ENCODE measurements at regions not wholly inside any gene's neighbourhood (a gene's known extent, or its start where the extent isn't known, plus 50 kb on each side); places are given as distances from the start of the nearest gene placed in this dataset.
A peak's percentile ranks its signal among the peaks of the same experiment; 100 is the strongest.

- Histone ChIP-seq H3K9me3 (replicated peaks) (no peaks in the 10 kb centered on the region), H3K36me3 (no peaks in the 10 kb centered on the region), H3K4me3 (no peak overlapping the region), H3K27me3 (replicated peaks) (no peaks in the 10 kb centered on the region), H3K4me1 (replicated peaks) (no peaks in the 10 kb centered on the region), H3K27ac (no peak overlapping the region)
- DNase-seq (ENCODE audit: low read depth in 1 of 2, low spot score in 2 of 2) = peak in 1 of 2 experiments; percentile 24
Observed at GRCh38 chr19:31515931-31516330, 166.7 kb upstream of the TSHZ3 start.

GRCh38 chr19:31516756-31517155 lies 167.5 kb upstream of the TSHZ3 start:
- Histone ChIP-seq H3K36me3 (no peaks in the 10 kb centered on the region), H3K9me3 (replicated peaks) (no peaks in the 10 kb centered on the region), H3K27ac (no peak overlapping the region), H3K27me3 (replicated peaks) (no peaks in the 10 kb centered on the region), H3K4me1 (replicated peaks) (no peaks in the 10 kb centered on the region), H3K4me3 (no peak overlapping the region)
- DNase-seq (ENCODE audit: low read depth in 1 of 2, low spot score in 2 of 2) = peak in 1 of 2 experiments; percentile 15

GRCh38 chr19:31517224-31518180 lies 168.3 kb upstream of the TSHZ3 start:
- H3K9me3 ChIP-seq (replicated peaks) = no peaks in the 10 kb centered on the region
- H3K4me3 ChIP-seq = no peak overlapping the region
- H3K27me3 ChIP-seq (replicated peaks) = no peaks in the 10 kb centered on the region
- H3K36me3 ChIP-seq = no peaks in the 10 kb centered on the region
- H3K4me1 ChIP-seq (replicated peaks) = no peaks in the 10 kb centered on the region
- peak in 1 of 2 experiments; percentile 21 for DNase-seq (ENCODE audit: low read depth in 1 of 2, low spot score in 2 of 2)
- H3K27ac ChIP-seq = no peak overlapping the region

GRCh38 chr19:31518216-31519020 lies 169.2 kb upstream of the TSHZ3 start:
- DNase-seq (ENCODE audit: low read depth in 1 of 2, low spot score in 2 of 2) = peak in 1 of 2 experiments; percentile 22

GRCh38 chr19:31519256-31519655 lies 170.0 kb upstream of the TSHZ3 start:
- DNase-seq (ENCODE audit: low read depth in 1 of 2, low spot score in 2 of 2) = peak in 1 of 2 experiments; percentile 3
- H3K4me1 ChIP-seq (replicated peaks) = no peaks in the 10 kb centered on the region
- no peak overlapping the region for H3K27ac ChIP-seq
- H3K27me3 ChIP-seq (replicated peaks) = no peaks in the 10 kb centered on the region
- no peaks in the 10 kb centered on the region for H3K9me3 ChIP-seq (replicated peaks)
- H3K4me3 ChIP-seq = no peak overlapping the region
- no peaks in the 10 kb centered on the region for H3K36me3 ChIP-seq

More at GRCh38 chr19:31518216-31519020, 169.2 kb upstream of the TSHZ3 start:
- Histone ChIP-seq H3K27ac (no peak overlapping the region), H3K27me3 (replicated peaks) (no peaks in the 10 kb centered on the region), H3K4me1 (replicated peaks) (no peaks in the 10 kb centered on the region), H3K36me3 (no peaks in the 10 kb centered on the region), H3K9me3 (replicated peaks) (no peaks in the 10 kb centered on the region), H3K4me3 (no peak overlapping the region)

- no peaks in the 10 kb centered on the region for H3K27me3 ChIP-seq (replicated peaks)
- H3K36me3 ChIP-seq = no peaks in the 10 kb centered on the region
- H3K9me3 ChIP-seq (replicated peaks) = no peaks in the 10 kb centered on the region
- no peak overlapping the region for H3K27ac ChIP-seq
- no peak for DNase-seq (ENCODE audit: low read depth in 1 of 2, low spot score in 2 of 2)
- H3K4me3 ChIP-seq = no peak overlapping the region
- no peaks in the 10 kb centered on the region for H3K4me1 ChIP-seq (replicated peaks)
Observed at GRCh38 chr19:31519908-31520307, 170.7 kb upstream of the TSHZ3 start.

- Histone ChIP-seq H3K4me3 (no peak overlapping the region), H3K4me1 (replicated peaks) (no peaks in the 10 kb centered on the region), H3K36me3 (no peaks in the 10 kb centered on the region), H3K27me3 (replicated peaks) (no peaks in the 10 kb centered on the region), H3K9me3 (replicated peaks) (no peaks in the 10 kb centered on the region), H3K27ac (no peak overlapping the region)
- DNase-seq (ENCODE audit: low read depth in 1 of 2, low spot score in 2 of 2) = no peak
Observed at GRCh38 chr19:31520633-31521032, 171.4 kb upstream of the TSHZ3 start.

- Histone ChIP-seq H3K27ac (no peak overlapping the region), H3K36me3 (no peaks in the 10 kb centered on the region), H3K9me3 (replicated peaks) (0 out of 2 replicates have a peak, but pooled peaks cover 4% of the 10 kb centered on the region), H3K27me3 (replicated peaks) (no peaks in the 10 kb centered on the region), H3K4me1 (replicated peaks) (no peaks in the 10 kb centered on the region), H3K4me3 (no peak overlapping the region)
- no peak for DNase-seq (ENCODE audit: low read depth in 1 of 2, low spot score in 2 of 2)
Observed at GRCh38 chr19:31525610-31526147, 176.4 kb upstream of the TSHZ3 start.

- Histone ChIP-seq H3K36me3 (no peaks in the 10 kb centered on the region), H3K4me3 (no peak overlapping the region), H3K4me1 (replicated peaks) (no peaks in the 10 kb centered on the region), H3K27me3 (replicated peaks) (no peaks in the 10 kb centered on the region), H3K9me3 (replicated peaks) (0 out of 2 replicates have a peak, but pooled peaks cover 4% of the 10 kb centered on the region), H3K27ac (no peak overlapping the region)
- DNase-seq (ENCODE audit: low read depth in 1 of 2, low spot score in 2 of 2) = no peak
Observed at GRCh38 chr19:31527443-31527842, 178.2 kb upstream of the TSHZ3 start.

GRCh38 chr19:31528261-31528660 lies 179.0 kb upstream of the TSHZ3 start:
- no peaks in the 10 kb centered on the region for H3K36me3 ChIP-seq
- no peak for DNase-seq (ENCODE audit: low read depth in 1 of 2, low spot score in 2 of 2)
- H3K4me3 ChIP-seq = no peak overlapping the region
- H3K27me3 ChIP-seq (replicated peaks) = no peaks in the 10 kb centered on the region
- H3K4me1 ChIP-seq (replicated peaks) = no peaks in the 10 kb centered on the region; the same call in 1 of the 2 replicates
- H3K27ac ChIP-seq = no peak overlapping the region
- 0 out of 2 replicates have a peak, but pooled peaks cover 4% of the 10 kb centered on the region for H3K9me3 ChIP-seq (replicated peaks)

- Histone ChIP-seq H3K4me1 (replicated peaks) (no peaks in the 10 kb centered on the region; the same call in 1 of the 2 replicates), H3K27me3 (replicated peaks) (no peaks in the 10 kb centered on the region), H3K4me3 (no peak overlapping the region), H3K9me3 (replicated peaks) (0 out of 2 replicates have a peak, but pooled peaks cover 4% of the 10 kb centered on the region), H3K36me3 (no peaks in the 10 kb centered on the region), H3K27ac (no peak overlapping the region)
- no peak for DNase-seq (ENCODE audit: low read depth in 1 of 2, low spot score in 2 of 2)
Observed at GRCh38 chr19:31529121-31529520, 179.9 kb upstream of the TSHZ3 start.

GRCh38 chr19:31530781-31531180 lies 181.5 kb upstream of the TSHZ3 start:
- Histone ChIP-seq H3K9me3 (replicated peaks) (0 out of 2 replicates have a peak, but pooled peaks cover 4% of the 10 kb centered on the region), H3K36me3 (no peaks in the 10 kb centered on the region), H3K27ac (no peak overlapping the region), H3K27me3 (replicated peaks) (no peaks in the 10 kb centered on the region), H3K4me3 (no peak overlapping the region), H3K4me1 (replicated peaks) (no peaks in the 10 kb centered on the region; the same call in 1 of the 2 replicates)
- DNase-seq (ENCODE audit: low read depth in 1 of 2, low spot score in 2 of 2) = no peak

- Histone ChIP-seq H3K27ac (no peak overlapping the region), H3K36me3 (no peaks in the 10 kb centered on the region), H3K27me3 (replicated peaks) (no peaks in the 10 kb centered on the region), H3K4me3 (no peak overlapping the region), H3K4me1 (replicated peaks) (no peaks in the 10 kb centered on the region; the same call in 1 of the 2 replicates), H3K9me3 (replicated peaks) (0 out of 2 replicates have a peak, but pooled peaks cover 4% of the 10 kb centered on the region)
- DNase-seq (ENCODE audit: low read depth in 1 of 2, low spot score in 2 of 2) = no peak
Observed at GRCh38 chr19:31531326-31531725, 182.1 kb upstream of the TSHZ3 start.
